Endothelial cell of umbilical vein (primary cell): ENCODE measurements at regions not wholly inside any gene's neighbourhood (a gene's known extent, or its start where the extent isn't known, plus 50 kb on each side); places are given as distances from the start of the nearest gene placed in this dataset.

Experiments
- EZH2 ChIP-seq: IDR thresholded peaks from 2 replicates; pipeline ENCODE4 v1.6.1; 2012; ENCODE audit warnings: borderline replicate concordance, low read depth, mild to moderate bottlenecking, moderate library complexity, low read length, inconsistent platforms; ENCODE audit not compliant: severe bottlenecking
- FOS ChIP-seq: IDR thresholded peaks from 2 replicates; pipeline ENCODE4 v1.6.1; 2011; ENCODE audit warnings: mild to moderate bottlenecking, low read length, moderate library complexity, borderline replicate concordance; ENCODE audit not compliant: insufficient read depth
- JUN ChIP-seq: IDR thresholded peaks from 2 replicates; pipeline ENCODE4 v1.6.1; 2011; ENCODE audit warnings: borderline replicate concordance, low read depth; ENCODE audit not compliant: insufficient read length, insufficient read depth
- POLR2A ChIP-seq: IDR thresholded peaks from 2 replicates; pipeline ENCODE4 v1.6.1; 2012; ENCODE audit warnings: low read depth, mild to moderate bottlenecking, control low read depth, low read length
- POLR2AphosphoS5 ChIP-seq: IDR thresholded peaks from 2 replicates; pipeline ENCODE4 v1.6.1; 2012; ENCODE audit warnings: low read depth, mild to moderate bottlenecking, control low read depth, low read length, moderate library complexity; ENCODE audit not compliant: insufficient read depth
- TF ChIP-seq, protein P1 (sequence below), 2 donors: IDR thresholded peaks; 1 replicate in 1 of 2; 2 replicates in 1 of 2; pipeline ENCODE4 v1.5.1; 2011; ENCODE audit warnings: low read length in 2 of 2, mild to moderate bottlenecking in 2 of 2, moderate library complexity in 2 of 2, control low read depth in 1 of 2, inconsistent platforms in 1 of 2, low read depth in 1 of 2; ENCODE audit not compliant: insufficient read depth in 1 of 2; ENCODE audit errors: extremely low read depth in 1 of 2

DNA sequence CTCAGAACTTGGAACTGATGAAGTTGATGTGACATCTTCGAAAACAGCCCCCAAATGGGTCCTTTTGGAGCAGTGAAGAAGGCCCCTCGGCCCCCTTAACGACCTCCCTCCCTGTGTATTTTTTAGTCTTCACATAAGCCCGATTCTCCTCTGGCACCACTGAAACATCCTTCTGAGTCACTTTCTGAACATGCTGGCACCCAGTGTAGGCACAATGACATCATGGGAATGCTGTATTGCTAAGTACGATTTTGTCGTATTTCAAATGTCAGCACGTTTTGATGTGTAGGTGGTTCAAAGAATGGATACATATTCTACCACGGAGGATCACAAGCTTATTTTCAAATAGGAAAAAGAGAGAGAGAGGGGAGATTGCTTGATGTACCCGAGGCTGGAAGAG lies 111.7 kb upstream of the RIOK3 start:
- TF ChIP-seq JUN (no peak), FOS (no peak), POLR2AphosphoS5 (no peak), POLR2A (no peak), EZH2 (no peak)
- TF ChIP-seq, protein P1, sequence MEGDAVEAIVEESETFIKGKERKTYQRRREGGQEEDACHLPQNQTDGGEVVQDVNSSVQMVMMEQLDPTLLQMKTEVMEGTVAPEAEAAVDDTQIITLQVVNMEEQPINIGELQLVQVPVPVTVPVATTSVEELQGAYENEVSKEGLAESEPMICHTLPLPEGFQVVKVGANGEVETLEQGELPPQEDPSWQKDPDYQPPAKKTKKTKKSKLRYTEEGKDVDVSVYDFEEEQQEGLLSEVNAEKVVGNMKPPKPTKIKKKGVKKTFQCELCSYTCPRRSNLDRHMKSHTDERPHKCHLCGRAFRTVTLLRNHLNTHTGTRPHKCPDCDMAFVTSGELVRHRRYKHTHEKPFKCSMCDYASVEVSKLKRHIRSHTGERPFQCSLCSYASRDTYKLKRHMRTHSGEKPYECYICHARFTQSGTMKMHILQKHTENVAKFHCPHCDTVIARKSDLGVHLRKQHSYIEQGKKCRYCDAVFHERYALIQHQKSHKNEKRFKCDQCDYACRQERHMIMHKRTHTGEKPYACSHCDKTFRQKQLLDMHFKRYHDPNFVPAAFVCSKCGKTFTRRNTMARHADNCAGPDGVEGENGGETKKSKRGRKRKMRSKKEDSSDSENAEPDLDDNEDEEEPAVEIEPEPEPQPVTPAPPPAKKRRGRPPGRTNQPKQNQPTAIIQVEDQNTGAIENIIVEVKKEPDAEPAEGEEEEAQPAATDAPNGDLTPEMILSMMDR (IDR thresholded peaks at IDR 0.05; ENCODE audit: extremely low read depth in 1 of 2, insufficient read depth in 1 of 2, low read depth in 1 of 2, low read length in 2 of 2), result no peak
